ENCODE measurements at regions not wholly inside any gene's neighbourhood (a gene's known extent, or its start where the extent isn't known, plus 50 kb on each side); places are given as distances from the start of the nearest gene placed in this dataset.

DNA sequence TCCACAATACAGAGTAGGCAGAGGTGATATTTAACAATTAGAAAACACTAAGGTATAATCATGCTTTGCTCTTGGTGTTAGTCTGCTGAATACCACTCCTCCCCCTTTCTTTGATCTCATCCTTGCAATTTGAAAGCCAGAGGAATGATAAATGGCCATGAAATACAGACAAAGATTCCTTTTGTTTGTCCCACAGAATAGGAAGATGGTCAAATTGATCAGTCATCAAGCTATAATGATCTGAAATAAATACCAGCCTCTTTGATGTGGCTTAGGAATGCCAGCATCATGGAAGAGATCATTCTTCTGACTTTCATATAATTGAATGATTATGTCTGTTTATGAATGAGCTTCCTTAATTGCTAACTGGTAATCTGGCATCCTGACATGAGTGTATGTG is 1541.7 kb upstream of the CDH8 start:
- DNase-seq, result no peak

- DNase-seq, result no peak
These were observed 1538.8 kb upstream of the CDH8 start for GRCh38 chr16:63575041-63575440.

GRCh38 chr16:63568164-63568563 is 1531.9 kb upstream of the CDH8 start:
- no peak for DNase-seq

DNA sequence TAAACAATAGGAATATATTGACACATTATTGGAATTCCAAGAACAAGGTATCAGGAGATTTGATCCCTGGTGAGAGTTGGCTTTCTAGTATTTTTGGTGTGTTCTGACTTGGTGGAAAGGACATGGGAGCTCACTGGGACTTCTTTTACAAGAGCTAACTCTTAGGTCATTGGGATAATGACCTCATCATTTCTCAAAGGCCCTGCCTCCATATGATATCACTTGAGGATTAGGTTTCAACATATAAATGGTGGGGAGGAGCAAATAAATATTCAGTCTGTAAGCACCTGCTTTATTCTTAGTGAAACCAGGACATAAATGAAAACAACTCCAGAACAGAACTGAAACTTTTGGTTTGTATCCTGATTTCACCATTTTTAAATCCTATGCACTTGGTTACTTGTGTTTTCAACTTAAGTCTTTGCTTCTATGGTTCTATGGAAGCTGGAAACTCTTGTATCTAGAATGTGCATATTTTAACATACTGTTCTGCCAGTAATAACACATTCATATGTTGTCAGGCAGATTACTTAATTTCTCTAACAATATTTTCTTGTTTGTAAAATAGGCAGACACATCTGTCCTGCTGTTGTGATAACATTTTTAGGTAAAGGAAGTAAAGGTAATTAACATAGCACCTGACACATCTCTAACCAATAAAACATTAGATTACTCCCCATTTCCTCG is 1527.7 kb upstream of the CDH8 start:
- no peak for DNase-seq

GRCh38 chr16:63553980-63554379 is 1517.7 kb upstream of the CDH8 start:
- no peak for DNase-seq

GRCh38 chr16:63539276-63539675 is 1503.0 kb upstream of the CDH8 start:
- no peak for DNase-seq

- no peak for DNase-seq
These were observed 1494.7 kb upstream of the CDH8 start for GRCh38 chr16:63530974-63531373.

DNA sequence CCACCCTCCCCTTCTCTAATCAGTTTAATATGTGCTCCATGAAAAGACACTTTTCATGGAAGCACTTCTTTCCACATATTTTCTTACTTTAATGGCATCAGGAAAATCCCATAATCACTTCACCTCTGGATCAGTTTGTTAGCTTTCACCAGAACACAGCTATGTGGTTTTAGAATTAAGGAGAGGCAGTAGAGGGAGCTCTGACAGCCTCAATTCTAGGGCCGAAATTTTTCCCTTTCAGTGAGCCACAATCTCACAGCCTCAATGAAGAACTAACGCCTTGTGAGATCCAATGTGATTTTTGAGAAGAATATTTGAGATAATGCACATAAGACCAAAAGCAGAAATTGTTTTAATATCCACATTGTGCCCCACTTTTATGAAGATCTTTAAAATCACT is 1494.0 kb upstream of the CDH8 start:
- DNase-seq, result no peak

DNA sequence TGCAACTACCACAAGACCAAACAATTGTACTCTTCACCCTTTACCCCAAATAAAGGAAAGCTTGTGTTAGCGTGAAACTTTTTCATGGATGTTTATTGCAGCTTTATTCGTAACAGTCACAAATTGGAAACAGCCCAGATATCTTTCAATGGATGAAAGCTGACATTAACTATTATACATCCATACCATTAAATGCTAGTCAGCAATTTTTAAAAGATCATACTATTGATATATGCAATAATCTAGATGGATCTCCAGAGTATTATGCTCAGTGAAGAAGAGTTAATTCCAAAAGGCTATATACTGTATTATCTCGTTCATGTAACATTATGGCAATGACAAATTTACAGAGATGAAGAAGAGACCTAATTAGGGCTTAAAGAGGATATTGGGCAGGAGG is 1491.2 kb upstream of the CDH8 start:
- DNase-seq, result no peak

- no peak for DNase-seq
These were observed 1480.2 kb upstream of the CDH8 start for GRCh38 chr16:63516394-63516793.

GRCh38 chr16:63512910-63513309 is 1476.7 kb upstream of the CDH8 start:
- DNase-seq, result no peak

- DNase-seq, result no peak
These were observed 1461.2 kb upstream of the CDH8 start for GRCh38 chr16:63497408-63497807.

DNA sequence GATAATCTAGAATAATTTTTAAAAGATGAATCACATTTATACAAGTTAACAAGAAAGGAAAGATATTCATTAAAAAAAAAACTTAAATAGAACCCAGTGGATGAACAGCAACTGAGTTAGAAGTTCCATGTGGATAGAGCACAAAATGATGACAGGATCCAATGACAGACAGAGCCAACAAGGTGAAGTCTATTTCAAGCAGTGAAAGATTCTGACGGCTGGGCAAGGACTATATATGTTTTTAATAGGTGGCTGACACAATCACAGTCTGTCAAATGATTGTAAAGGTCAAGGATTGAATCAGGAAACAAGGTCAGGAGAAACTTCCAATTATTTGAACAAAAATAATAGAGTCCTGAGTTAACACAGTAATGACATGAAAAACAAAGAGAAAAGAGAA is 1460.0 kb upstream of the CDH8 start:
- no peak for DNase-seq

- no peak for DNase-seq
These were observed 1452.7 kb upstream of the CDH8 start for GRCh38 chr16:63488955-63489354.

GRCh38 chr16:63481060-63481459 is 1444.8 kb upstream of the CDH8 start:
- DNase-seq, result no peak

- DNase-seq, result no peak
These were observed 1437.5 kb upstream of the CDH8 start for GRCh38 chr16:63473725-63474124.

DNA sequence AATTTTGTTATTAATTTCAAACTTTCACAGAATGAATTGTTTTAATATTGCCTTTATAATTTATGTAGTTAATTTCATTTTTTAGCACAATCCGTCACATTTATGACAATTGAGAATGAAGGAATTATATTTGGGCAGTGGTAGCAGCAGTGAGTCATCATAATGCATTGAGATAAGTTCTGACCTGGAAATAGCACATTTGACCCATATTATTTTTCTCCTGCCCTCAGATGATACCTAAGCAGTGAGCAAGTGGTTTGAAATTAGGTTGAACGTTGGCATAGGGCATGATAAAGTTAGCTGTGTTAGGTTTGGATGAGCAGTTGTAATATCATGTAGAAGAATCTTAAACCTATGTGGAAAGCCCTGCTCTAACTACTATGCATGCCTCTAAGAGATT is 1431.3 kb upstream of the CDH8 start:
- no peak for DNase-seq

- DNase-seq, result no peak
These were observed 1426.1 kb upstream of the CDH8 start for GRCh38 chr16:63462316-63462715.

- no peak for DNase-seq
These were observed 1425.1 kb upstream of the CDH8 start for GRCh38 chr16:63461248-63461841.

DNA sequence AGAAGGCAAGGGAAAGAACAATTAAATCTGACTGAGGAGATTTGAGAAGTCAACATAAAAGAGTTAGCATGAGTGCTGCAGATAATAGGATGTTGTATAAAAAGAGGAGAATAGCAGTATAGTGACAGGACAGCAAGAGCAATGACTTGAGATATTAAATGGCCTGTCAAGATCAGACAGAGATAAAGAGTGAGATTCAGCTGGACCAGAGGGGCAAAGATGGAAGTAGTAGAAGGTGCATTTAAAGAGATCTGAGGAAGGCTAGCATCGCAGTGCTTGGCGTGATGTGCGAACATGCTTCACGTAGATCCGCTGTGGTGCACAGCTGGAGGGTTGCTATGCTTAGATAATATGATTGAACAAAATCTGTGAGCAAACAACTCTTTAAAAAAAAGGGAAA is 1422.6 kb upstream of the CDH8 start:
- DNase-seq, result no peak

- DNase-seq, result no peak
These were observed 1421.6 kb upstream of the CDH8 start for GRCh38 chr16:63457869-63458268.

DNA sequence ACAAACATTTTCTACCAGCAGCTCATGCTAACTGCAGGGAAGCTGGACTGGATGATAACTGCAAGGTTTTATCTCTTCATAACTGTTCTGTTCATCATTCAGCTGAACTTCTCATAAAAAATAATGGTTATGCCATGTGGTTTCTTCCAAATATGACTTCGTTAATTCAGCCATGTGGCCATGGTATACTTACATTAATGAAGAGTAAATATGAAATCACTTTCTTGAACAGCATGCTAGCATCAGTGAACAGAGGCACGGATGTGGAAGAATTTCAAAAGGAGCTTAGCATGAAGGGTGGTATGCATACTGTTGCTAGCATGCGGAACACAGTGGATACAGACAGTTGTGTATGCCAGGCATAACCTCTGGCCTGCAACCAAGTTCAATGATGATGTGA is 1417.0 kb upstream of the CDH8 start:
- DNase-seq, result no peak

DNA sequence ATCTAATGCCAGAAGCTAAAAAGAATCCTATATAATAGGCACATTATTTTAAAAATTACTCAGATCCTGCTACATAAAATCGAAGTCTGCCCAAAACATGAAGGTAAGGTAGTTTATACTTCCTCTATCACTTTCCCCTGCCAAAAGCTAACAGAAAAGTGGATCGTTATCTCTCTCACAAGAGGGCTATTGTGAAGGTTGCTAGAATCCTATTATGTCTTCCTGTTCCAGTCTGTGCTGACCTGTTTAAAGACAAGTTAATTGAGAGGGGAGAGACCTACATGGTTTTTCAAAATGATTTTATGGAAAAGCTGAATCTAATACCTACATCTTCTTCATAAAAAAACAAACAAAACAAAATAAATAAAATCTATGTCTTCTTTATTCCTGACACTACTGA is 1410.9 kb upstream of the CDH8 start:
- DNase-seq, result no peak

DNA sequence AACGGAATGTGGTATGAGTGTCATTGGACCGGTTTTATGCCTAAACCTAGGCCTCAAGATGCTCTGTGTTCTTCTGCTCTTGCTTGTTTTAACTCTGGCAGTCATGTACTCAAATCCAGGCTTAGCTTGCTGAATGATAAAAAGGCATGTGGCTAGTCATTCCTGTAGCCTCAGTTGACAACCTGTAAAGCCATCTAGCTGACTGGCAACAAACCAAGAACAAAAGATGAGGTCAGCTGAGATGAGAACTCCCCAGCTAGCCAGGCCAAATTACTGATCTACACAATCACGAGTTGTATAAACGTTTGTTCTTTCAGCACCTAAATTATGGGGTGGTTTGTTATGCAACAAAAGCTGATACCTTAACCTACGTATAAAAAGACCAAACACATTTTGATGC is 1406.0 kb upstream of the CDH8 start:
- DNase-seq, result no peak

- DNase-seq, result no peak
These were observed 1390.1 kb upstream of the CDH8 start for GRCh38 chr16:63426275-63426870.

Data from suppressor macrophage treated with lipopolysaccharide for 1 hour (primary cell).